HEK293 (cell line): ENCODE measurements at regions not wholly inside any gene's neighbourhood (a gene's known extent, or its start where the extent isn't known, plus 50 kb on each side); places are given as distances from the start of the nearest gene placed in this dataset.

ENCODE experiments used
- CTCF ChIA-PET: fragments of 350-600 bp; formaldehyde crosslinking; extraction: SDS; loops from one replicate; lab custom pipeline; 2021; ENCODE audit warnings: antibody characterized with exemption; lab: Yijun Ruan, JAX
- POLR2A ChIA-PET: fragments of 300-600 bp; formaldehyde crosslinking; extraction: SDS; loops from one replicate; lab custom pipeline; 2020; ENCODE audit warnings: antibody characterized with exemption, inconsistent platforms; lab: Yijun Ruan, JAX
- H3K27ac ChIP-seq: fragments of 200-500 bp; sonication (Bioruptor generic); 2 replicates; pipeline ENCODE4 v1.5.1; 2014; ENCODE audit warnings: low read depth, low read length, control low read depth, inconsistent platforms; ENCODE audit errors: extremely low read depth
- H3K36me3 ChIP-seq, 2 experiments: fragments of 200-500 bp in 1 of 2; sonication (Bioruptor generic) in 1 of 2; 1 replicate in 1 of 2; 2 replicates in 1 of 2; pipeline ENCODE4 v1.5.1; 2014 to 2017; ENCODE audit warnings: inconsistent platforms in 2 of 2, low read length in 2 of 2; ENCODE audit not compliant: control insufficient read depth in 2 of 2, insufficient read depth in 1 of 2
- H3K4me1 ChIP-seq: fragments of 200-500 bp; sonication (Bioruptor generic); 2 replicates; pipeline ENCODE4 v1.5.1; 2014; ENCODE audit warnings: mild to moderate bottlenecking, low read length, inconsistent platforms; ENCODE audit not compliant: control insufficient read depth, insufficient read depth
- H3K4me3 ChIP-seq: 2 replicates; pipeline ENCODE4 v1.5.1; 2011; ENCODE audit warnings: low read depth, mild to moderate bottlenecking, control low read depth, low read length, moderate library complexity
- H3K9me3 ChIP-seq: fragments of 200-500 bp; sonication (Bioruptor generic); 2 replicates; pipeline ENCODE4 v1.5.1; 2014; ENCODE audit warnings: low read depth, low read length, inconsistent platforms; ENCODE audit not compliant: control insufficient read depth, insufficient read depth
- GFI1B ChIP-seq: fragments of 450-650 bp; formaldehyde crosslinking; IDR thresholded peaks from 2 replicates; pipeline ENCODE4 v1.5.1; 2016; ENCODE audit warnings: missing biosample characterization, missing genetic modification characterization
- GLIS2 ChIP-seq: fragments of 450-650 bp; formaldehyde crosslinking; IDR thresholded peaks from 2 replicates; pipeline ENCODE4 v1.5.1; 2016; ENCODE audit warnings: missing biosample characterization, missing genetic modification characterization
- MZF1 ChIP-seq: fragments of 450-650 bp; formaldehyde crosslinking; IDR thresholded peaks from 2 replicates; pipeline ENCODE4 v1.5.1; 2017; ENCODE audit warnings: missing biosample characterization, missing genetic modification characterization, borderline replicate concordance
- SP3 ChIP-seq: fragments of 450-650 bp; formaldehyde crosslinking; IDR thresholded peaks from 2 replicates; pipeline ENCODE4 v1.5.1; 2016; ENCODE audit warnings: missing biosample characterization, missing genetic modification characterization
- ZFP37 ChIP-seq: fragments of 450-650 bp; formaldehyde crosslinking; IDR thresholded peaks from 2 replicates; pipeline ENCODE4 v1.5.1; 2016; ENCODE audit warnings: missing biosample characterization, missing genetic modification characterization
- ZNF223 ChIP-seq: fragments of 450-650 bp; formaldehyde crosslinking; IDR thresholded peaks from 2 replicates; pipeline ENCODE4 v1.5.1; 2016; ENCODE audit warnings: missing biosample characterization, missing genetic modification characterization
- ZNF23 ChIP-seq: fragments of 450-650 bp; formaldehyde crosslinking; IDR thresholded peaks from 2 replicates; pipeline ENCODE4 v1.5.1; 2016; ENCODE audit warnings: missing biosample characterization, missing genetic modification characterization, borderline replicate concordance
- ZNF302 ChIP-seq: fragments of 450-650 bp; formaldehyde crosslinking; IDR thresholded peaks from 2 replicates; pipeline ENCODE4 v1.5.1; 2016; ENCODE audit warnings: missing biosample characterization, missing genetic modification characterization, low read depth
- ZNF324 ChIP-seq: fragments of 450-650 bp; formaldehyde crosslinking; IDR thresholded peaks from 2 replicates; pipeline ENCODE4 v1.5.1; 2016; ENCODE audit warnings: missing biosample characterization, missing genetic modification characterization
- ZNF394 ChIP-seq: fragments of 450-650 bp; formaldehyde crosslinking; IDR thresholded peaks from 2 replicates; pipeline ENCODE4 v1.5.1; 2016; ENCODE audit warnings: missing biosample characterization, missing genetic modification characterization, mild to moderate bottlenecking, moderate library complexity, borderline replicate concordance
- ZNF423 ChIP-seq: fragments of 450-650 bp; formaldehyde crosslinking; IDR thresholded peaks from 2 replicates; pipeline ENCODE4 v1.5.1; 2016; ENCODE audit warnings: missing biosample characterization, missing genetic modification characterization
- ZNF530 ChIP-seq: fragments of 450-650 bp; formaldehyde crosslinking; IDR thresholded peaks from 2 replicates; pipeline ENCODE4 v1.5.1; 2016; ENCODE audit warnings: low read depth, missing biosample characterization, missing genetic modification characterization
- ZNF548 ChIP-seq: fragments of 450-650 bp; formaldehyde crosslinking; IDR thresholded peaks from 2 replicates; pipeline ENCODE4 v1.5.1; 2016; ENCODE audit warnings: missing biosample characterization, missing genetic modification characterization
- ZNF585B ChIP-seq: fragments of 450-650 bp; formaldehyde crosslinking; IDR thresholded peaks from 2 replicates; pipeline ENCODE4 v1.5.1; 2016; ENCODE audit warnings: missing biosample characterization, missing genetic modification characterization
- ZNF600 ChIP-seq: fragments of 450-650 bp; formaldehyde crosslinking; IDR thresholded peaks from 2 replicates; pipeline ENCODE4 v1.5.1; 2016; ENCODE audit warnings: missing biosample characterization, missing genetic modification characterization
- ZNF670 ChIP-seq: fragments of 450-650 bp; formaldehyde crosslinking; IDR thresholded peaks from 2 replicates; pipeline ENCODE4 v1.5.1; 2016; ENCODE audit warnings: missing biosample characterization, missing genetic modification characterization, low read depth
- ZNF707 ChIP-seq: fragments of 450-650 bp; formaldehyde crosslinking; IDR thresholded peaks from 2 replicates; pipeline ENCODE4 v1.5.1; 2016; ENCODE audit warnings: missing biosample characterization, missing genetic modification characterization
- ZNF747 ChIP-seq: fragments of 450-650 bp; formaldehyde crosslinking; IDR thresholded peaks from 2 replicates; pipeline ENCODE4 v1.5.1; 2016; ENCODE audit warnings: missing biosample characterization, missing genetic modification characterization
- ZNF776 ChIP-seq: fragments of 450-650 bp; formaldehyde crosslinking; IDR thresholded peaks from 2 replicates; pipeline ENCODE4 v1.5.0; 2017; ENCODE audit warnings: missing biosample characterization, missing genetic modification characterization, borderline replicate concordance
- ZNF837 ChIP-seq: fragments of 450-650 bp; formaldehyde crosslinking; IDR thresholded peaks from 2 replicates; pipeline ENCODE4 v1.5.1; 2016; ENCODE audit warnings: missing biosample characterization, missing genetic modification characterization
- TF ChIP-seq, protein P1 (sequence below): sonication (generic); formaldehyde crosslinking; IDR thresholded peaks from 2 replicates; pipeline ENCODE4 v1.8.1; 2022; ENCODE audit warnings: mild to moderate bottlenecking, moderate library complexity, missing genetic modification reagents
- TF ChIP-seq, protein P2 (sequence below): fragments of 450-650 bp; formaldehyde crosslinking; IDR thresholded peaks from 2 replicates; pipeline ENCODE4 v1.5.1; 2017; ENCODE audit warnings: missing biosample characterization, missing genetic modification characterization
- TF ChIP-seq, protein P3 (sequence below): fragments of 450-650 bp; formaldehyde crosslinking; IDR thresholded peaks from 2 replicates; pipeline ENCODE4 v1.5.1; 2017; ENCODE audit warnings: missing biosample characterization, missing genetic modification characterization

GRCh38 chr4:17055788-17056187, 157.3 kb upstream of the LDB2 start:
- POLR2A ChIA-PET: no interaction called here
- H3K36me3 ChIP-seq: no peaks in the 10 kb centered on the region
- H3K9me3 ChIP-seq: no peaks in the 10 kb centered on the region
- no peak overlapping the region for H3K27ac ChIP-seq
- TF ChIP-seq ZNF23: no peak
- TF ChIP-seq ZNF423 (tag by site-specific recombination): no peak
- no peak for TF ChIP-seq ZNF324 (tag by site-specific recombination)
- TF ChIP-seq GLIS2 (tag by site-specific recombination): no peak
- no peak for TF ChIP-seq ZNF223 (tag by site-specific recombination)
- no peak for TF ChIP-seq ZNF600 (tag by site-specific recombination)
- no peak for TF ChIP-seq ZNF548
- no peak for TF ChIP-seq MZF1
- no peak for TF ChIP-seq ZNF530 (tag by site-specific recombination)
- TF ChIP-seq, protein P1, sequence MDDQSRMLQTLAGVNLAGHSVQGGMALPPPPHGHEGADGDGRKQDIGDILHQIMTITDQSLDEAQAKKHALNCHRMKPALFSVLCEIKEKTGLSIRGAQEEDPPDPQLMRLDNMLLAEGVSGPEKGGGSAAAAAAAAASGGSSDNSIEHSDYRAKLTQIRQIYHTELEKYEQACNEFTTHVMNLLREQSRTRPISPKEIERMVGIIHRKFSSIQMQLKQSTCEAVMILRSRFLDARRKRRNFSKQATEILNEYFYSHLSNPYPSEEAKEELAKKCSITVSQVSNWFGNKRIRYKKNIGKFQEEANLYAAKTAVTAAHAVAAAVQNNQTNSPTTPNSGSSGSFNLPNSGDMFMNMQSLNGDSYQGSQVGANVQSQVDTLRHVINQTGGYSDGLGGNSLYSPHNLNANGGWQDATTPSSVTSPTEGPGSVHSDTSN (CRISPR knock-in tag): no peak
- no peak for TF ChIP-seq ZNF394 (tag by site-specific recombination)
- no peak for TF ChIP-seq ZNF747 (tag by site-specific recombination)
- TF ChIP-seq ZFP37: no peak
- TF ChIP-seq ZNF776 (tag by site-specific recombination): no peak
- TF ChIP-seq, all 188 proteins: peak for 0
- Histone ChIP-seq H3K4me1 (no peaks in the 10 kb centered on the region), H3K4me3 (no peak overlapping the region)
- CTCF ChIA-PET: no interaction called here

- H3K9me3 ChIP-seq: no peaks in the 10 kb centered on the region
- CTCF ChIA-PET: no interaction called here
- no peaks in the 10 kb centered on the region for H3K36me3 ChIP-seq
- TF ChIP-seq GFI1B (tag by site-specific recombination) (no peak), ZNF837 (tag by site-specific recombination) (no peak), SP3 (tag by site-specific recombination) (no peak), ZNF530 (tag by site-specific recombination) (no peak)
- no peak overlapping the region for H3K4me3 ChIP-seq
- no peak overlapping the region for H3K27ac ChIP-seq
- H3K4me1 ChIP-seq: no peaks in the 10 kb centered on the region
- POLR2A ChIA-PET: no interaction called here
Observed at GRCh38 chr4:17045866-17046265, 147.4 kb upstream of the LDB2 start.

- no peaks in the 10 kb centered on the region for H3K4me1 ChIP-seq
- POLR2A ChIA-PET: no interaction called here
Observed at GRCh38 chr4:17038510-17039176, 140.2 kb upstream of the LDB2 start.

More at GRCh38 chr4:17038510-17039176, 140.2 kb upstream of the LDB2 start:
- TF ChIP-seq ZNF707 (tag by site-specific recombination) (no peak), ZNF670 (no peak), ZNF302 (tag by site-specific recombination) (no peak), ZNF585B (tag by site-specific recombination) (no peak)
- TF ChIP-seq, protein P2, sequence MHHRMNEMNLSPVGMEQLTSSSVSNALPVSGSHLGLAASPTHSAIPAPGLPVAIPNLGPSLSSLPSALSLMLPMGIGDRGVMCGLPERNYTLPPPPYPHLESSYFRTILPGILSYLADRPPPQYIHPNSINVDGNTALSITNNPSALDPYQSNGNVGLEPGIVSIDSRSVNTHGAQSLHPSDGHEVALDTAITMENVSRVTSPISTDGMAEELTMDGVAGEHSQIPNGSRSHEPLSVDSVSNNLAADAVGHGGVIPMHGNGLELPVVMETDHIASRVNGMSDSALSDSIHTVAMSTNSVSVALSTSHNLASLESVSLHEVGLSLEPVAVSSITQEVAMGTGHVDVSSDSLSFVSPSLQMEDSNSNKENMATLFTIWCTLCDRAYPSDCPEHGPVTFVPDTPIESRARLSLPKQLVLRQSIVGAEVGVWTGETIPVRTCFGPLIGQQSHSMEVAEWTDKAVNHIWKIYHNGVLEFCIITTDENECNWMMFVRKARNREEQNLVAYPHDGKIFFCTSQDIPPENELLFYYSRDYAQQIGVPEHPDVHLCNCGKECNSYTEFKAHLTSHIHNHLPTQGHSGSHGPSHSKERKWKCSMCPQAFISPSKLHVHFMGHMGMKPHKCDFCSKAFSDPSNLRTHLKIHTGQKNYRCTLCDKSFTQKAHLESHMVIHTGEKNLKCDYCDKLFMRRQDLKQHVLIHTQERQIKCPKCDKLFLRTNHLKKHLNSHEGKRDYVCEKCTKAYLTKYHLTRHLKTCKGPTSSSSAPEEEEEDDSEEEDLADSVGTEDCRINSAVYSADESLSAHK (tag by site-specific recombination): no peak
- TF ChIP-seq, protein P3, sequence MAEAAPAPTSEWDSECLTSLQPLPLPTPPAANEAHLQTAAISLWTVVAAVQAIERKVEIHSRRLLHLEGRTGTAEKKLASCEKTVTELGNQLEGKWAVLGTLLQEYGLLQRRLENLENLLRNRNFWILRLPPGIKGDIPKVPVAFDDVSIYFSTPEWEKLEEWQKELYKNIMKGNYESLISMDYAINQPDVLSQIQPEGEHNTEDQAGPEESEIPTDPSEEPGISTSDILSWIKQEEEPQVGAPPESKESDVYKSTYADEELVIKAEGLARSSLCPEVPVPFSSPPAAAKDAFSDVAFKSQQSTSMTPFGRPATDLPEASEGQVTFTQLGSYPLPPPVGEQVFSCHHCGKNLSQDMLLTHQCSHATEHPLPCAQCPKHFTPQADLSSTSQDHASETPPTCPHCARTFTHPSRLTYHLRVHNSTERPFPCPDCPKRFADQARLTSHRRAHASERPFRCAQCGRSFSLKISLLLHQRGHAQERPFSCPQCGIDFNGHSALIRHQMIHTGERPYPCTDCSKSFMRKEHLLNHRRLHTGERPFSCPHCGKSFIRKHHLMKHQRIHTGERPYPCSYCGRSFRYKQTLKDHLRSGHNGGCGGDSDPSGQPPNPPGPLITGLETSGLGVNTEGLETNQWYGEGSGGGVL: no peak
- TF ChIP-seq, all 188 proteins: peak for 0
- no peaks in the 10 kb centered on the region for H3K9me3 ChIP-seq
- CTCF ChIA-PET: no interaction called here
- H3K27ac ChIP-seq: no peak overlapping the region
- no peak overlapping the region for H3K4me3 ChIP-seq
- H3K36me3 ChIP-seq: no peaks in the 10 kb centered on the region
